ENCODE measurements at regions not wholly inside any gene's neighbourhood (a gene's known extent, or its start where the extent isn't known, plus 50 kb on each side); places are given as distances from the start of the nearest gene placed in this dataset.
"Not testable (repeated sequence)": the region's sequence is repeated elsewhere in the genome, so short reads cannot be mapped to it uniquely, and the experiment has no call there.

DNA sequence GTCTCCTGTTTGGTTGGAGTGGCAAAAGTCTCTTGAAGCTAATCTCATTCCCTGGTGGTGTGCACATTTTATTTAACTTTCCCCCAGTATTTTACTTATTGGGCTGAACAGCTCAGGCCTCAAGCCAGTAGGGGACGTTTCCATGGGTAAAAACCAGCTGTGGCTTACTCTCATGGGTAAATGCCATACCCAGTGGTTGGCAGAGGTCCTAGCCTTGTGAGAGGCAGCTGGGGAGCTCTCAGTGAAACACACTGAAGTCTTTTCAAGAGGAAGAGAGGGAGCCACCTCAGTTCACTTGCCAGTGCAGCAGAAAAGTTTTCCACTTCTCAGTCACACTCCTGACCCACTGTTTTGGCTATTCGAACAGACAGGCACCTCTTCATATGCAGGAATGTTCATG lies 1964.2 kb downstream of the ARAP2 start:
- H3K27me3 ChIP-seq (ENCODE audit: control insufficient read depth, insufficient read depth, low read length): no peaks in the 10 kb centered on the region
- no CpG with 5 or more reads among the region's 2 CpGs for WGBS (ENCODE audit: insufficient coverage, insufficient read length)
- H3K36me3 ChIP-seq (ENCODE audit: control insufficient read depth, insufficient read depth, low read length): no peaks in the 10 kb centered on the region
- no peaks in the 10 kb centered on the region for H3K9me3 ChIP-seq (ENCODE audit: control insufficient read depth, insufficient read depth, low read length)
- no peak overlapping the region for H3K4me3 ChIP-seq (ENCODE audit: low read length)
- H3K4me1 ChIP-seq (ENCODE audit: control insufficient read depth, insufficient read depth, low read length): no peaks in the 10 kb centered on the region
- DNase-seq (ENCODE audit: low read depth, low spot score): no peak
- no peak overlapping the region for H3K27ac ChIP-seq (ENCODE audit: low read length)

- H3K9me3 ChIP-seq (ENCODE audit: control insufficient read depth, insufficient read depth, low read length): no peaks in the 10 kb centered on the region
- no CpG with 5 or more reads among the region's 5 CpGs for WGBS (ENCODE audit: insufficient coverage, insufficient read length)
These were observed 1962.5 kb downstream of the ARAP2 start for GRCh38 chr4:34281826-34282225.

DNA sequence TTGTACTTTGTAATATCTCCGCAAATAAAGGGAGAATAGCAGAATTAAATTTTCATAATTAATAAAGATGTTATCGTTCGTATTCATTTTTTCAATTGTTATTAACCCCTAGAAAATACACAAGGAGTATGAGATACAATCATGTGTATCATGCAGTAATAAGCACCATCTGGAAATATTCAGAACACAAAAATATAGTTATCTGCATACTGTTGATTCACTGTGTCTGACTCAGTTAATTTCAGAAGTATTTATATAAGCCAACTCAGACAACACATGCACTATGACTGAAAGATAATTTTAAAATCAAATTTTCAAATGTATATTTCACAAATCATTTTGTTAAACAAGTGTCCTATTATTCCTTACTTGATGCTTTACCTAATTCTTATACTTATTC lies 1954.8 kb downstream of the ARAP2 start:
- Histone ChIP-seq H3K4me1 (ENCODE audit: control insufficient read depth, insufficient read depth, low read length) (no peaks in the 10 kb centered on the region), H3K27me3 (ENCODE audit: control insufficient read depth, insufficient read depth, low read length) (no peaks in the 10 kb centered on the region), H3K36me3 (ENCODE audit: control insufficient read depth, insufficient read depth, low read length) (no peaks in the 10 kb centered on the region), H3K27ac (ENCODE audit: low read length) (no peak overlapping the region), H3K9me3 (ENCODE audit: control insufficient read depth, insufficient read depth, low read length) (no peaks in the 10 kb centered on the region), H3K4me3 (ENCODE audit: low read length) (no peak overlapping the region)
- WGBS (ENCODE audit: insufficient coverage, insufficient read length): no CpG with 5 or more reads among the region's 3 CpGs
- no peak for DNase-seq (ENCODE audit: low read depth, low spot score)

More at GRCh38 chr4:34281826-34282225, 1962.5 kb downstream of the ARAP2 start:
- no peaks in the 10 kb centered on the region for H3K4me1 ChIP-seq (ENCODE audit: control insufficient read depth, insufficient read depth, low read length)
- no peaks in the 10 kb centered on the region for H3K27me3 ChIP-seq (ENCODE audit: control insufficient read depth, insufficient read depth, low read length)
- no peaks in the 10 kb centered on the region for H3K36me3 ChIP-seq (ENCODE audit: control insufficient read depth, insufficient read depth, low read length)
- H3K4me3 ChIP-seq (ENCODE audit: low read length): no peak overlapping the region
- no peak overlapping the region for H3K27ac ChIP-seq (ENCODE audit: low read length)
- DNase-seq (ENCODE audit: low read depth, low spot score): no peak

DNA sequence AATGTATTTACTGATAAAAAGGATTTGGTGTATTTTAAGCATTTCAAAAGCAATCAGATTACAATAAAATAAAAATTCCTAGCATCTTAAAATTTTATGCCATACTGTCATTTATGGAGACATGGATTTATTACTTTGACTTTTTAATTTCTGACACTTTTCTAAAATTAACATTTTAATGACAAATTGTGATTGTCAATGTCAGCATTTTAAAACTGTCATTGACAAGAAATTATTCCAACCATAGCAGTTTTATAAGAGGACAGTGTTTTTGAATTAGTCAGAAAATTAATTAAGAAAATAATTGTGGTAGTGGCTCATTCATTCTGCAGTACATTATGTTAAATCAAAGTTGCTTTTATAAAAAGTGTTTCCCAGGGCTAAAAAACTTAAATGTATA lies 1954.4 kb downstream of the ARAP2 start:
- H3K27me3 ChIP-seq (ENCODE audit: control insufficient read depth, insufficient read depth, low read length): no peaks in the 10 kb centered on the region
- H3K4me1 ChIP-seq (ENCODE audit: control insufficient read depth, insufficient read depth, low read length): no peaks in the 10 kb centered on the region
- H3K4me3 ChIP-seq (ENCODE audit: low read length): no peak overlapping the region
- H3K9me3 ChIP-seq (ENCODE audit: control insufficient read depth, insufficient read depth, low read length): no peaks in the 10 kb centered on the region
- no peak overlapping the region for H3K27ac ChIP-seq (ENCODE audit: low read length)
- H3K36me3 ChIP-seq (ENCODE audit: control insufficient read depth, insufficient read depth, low read length): no peaks in the 10 kb centered on the region
- no peak for DNase-seq (ENCODE audit: low read depth, low spot score)

- H3K4me1 ChIP-seq (ENCODE audit: control insufficient read depth, insufficient read depth, low read length): no peaks in the 10 kb centered on the region
- H3K27ac ChIP-seq (ENCODE audit: low read length): no peak overlapping the region
- no peaks in the 10 kb centered on the region for H3K9me3 ChIP-seq (ENCODE audit: control insufficient read depth, insufficient read depth, low read length)
- H3K27me3 ChIP-seq (ENCODE audit: control insufficient read depth, insufficient read depth, low read length): no peaks in the 10 kb centered on the region
- H3K36me3 ChIP-seq (ENCODE audit: control insufficient read depth, insufficient read depth, low read length): no peaks in the 10 kb centered on the region
- no peak for DNase-seq (ENCODE audit: low read depth, low spot score)
- no peak overlapping the region for H3K4me3 ChIP-seq (ENCODE audit: low read length)
These were observed 1950.9 kb downstream of the ARAP2 start for GRCh38 chr4:34293459-34293858.

GRCh38 chr4:34309383-34309906 lies 1934.9 kb downstream of the ARAP2 start:
- no peak for DNase-seq (ENCODE audit: low read depth, low spot score)
- Histone ChIP-seq H3K27ac (ENCODE audit: low read length) (no peak overlapping the region), H3K9me3 (ENCODE audit: control insufficient read depth, insufficient read depth, low read length) (no peaks in the 10 kb centered on the region), H3K4me1 (ENCODE audit: control insufficient read depth, insufficient read depth, low read length) (no peaks in the 10 kb centered on the region), H3K4me3 (ENCODE audit: low read length) (no peak overlapping the region), H3K36me3 (ENCODE audit: control insufficient read depth, insufficient read depth, low read length) (no peaks in the 10 kb centered on the region), H3K27me3 (ENCODE audit: control insufficient read depth, insufficient read depth, low read length) (no peaks in the 10 kb centered on the region)

GRCh38 chr4:34318773-34319172 lies 1925.5 kb downstream of the ARAP2 start:
- Histone ChIP-seq H3K36me3 (ENCODE audit: control insufficient read depth, insufficient read depth, low read length) (no peaks in the 10 kb centered on the region), H3K27ac (ENCODE audit: low read length) (no peak overlapping the region), H3K4me3 (ENCODE audit: low read length) (no peak overlapping the region), H3K9me3 (ENCODE audit: control insufficient read depth, insufficient read depth, low read length) (no peaks in the 10 kb centered on the region), H3K4me1 (ENCODE audit: control insufficient read depth, insufficient read depth, low read length) (no peaks in the 10 kb centered on the region), H3K27me3 (ENCODE audit: control insufficient read depth, insufficient read depth, low read length) (no peaks in the 10 kb centered on the region)
- no peak for DNase-seq (ENCODE audit: low read depth, low spot score)

DNA sequence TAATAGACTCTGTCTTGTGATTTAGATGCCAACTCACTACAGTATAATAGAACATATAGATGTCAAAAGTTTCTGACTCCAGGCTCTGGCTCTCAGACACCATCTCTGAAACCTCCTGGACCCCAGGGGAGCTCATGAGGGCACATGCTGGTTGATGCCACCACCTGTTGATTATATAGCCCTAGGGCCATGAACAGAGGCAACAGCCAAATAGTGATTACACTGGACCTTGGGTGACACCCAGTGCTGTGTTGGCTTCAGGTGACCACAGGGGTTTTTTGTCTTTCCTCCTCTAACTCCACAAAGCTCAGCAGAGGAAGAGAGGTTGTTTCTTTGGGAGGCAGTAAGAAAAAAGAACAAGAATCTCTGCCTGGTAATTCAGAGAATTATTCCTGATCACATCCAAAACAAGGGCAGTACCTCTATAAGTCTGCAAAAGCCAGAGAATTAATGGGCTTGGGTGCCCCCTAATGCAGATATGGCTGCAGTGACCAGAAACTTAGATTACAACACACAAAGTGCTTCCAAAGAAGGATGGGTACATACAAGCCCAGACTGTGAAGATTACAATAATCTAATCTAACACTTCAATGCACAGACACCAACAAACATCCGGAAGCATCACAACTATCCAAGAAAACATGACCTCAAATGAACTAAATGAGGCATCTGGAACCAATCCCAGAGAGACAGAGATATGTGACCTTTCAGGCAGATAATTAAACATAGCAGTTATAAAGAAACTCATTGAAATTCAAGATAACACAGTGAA lies 1920.6 kb downstream of the ARAP2 start:
- H3K4me1 ChIP-seq (ENCODE audit: control insufficient read depth, insufficient read depth, low read length): no peaks in the 10 kb centered on the region
- no peaks in the 10 kb centered on the region for H3K36me3 ChIP-seq (ENCODE audit: control insufficient read depth, insufficient read depth, low read length)
- WGBS (ENCODE audit: insufficient coverage, insufficient read length): no CpG with 5 or more reads among the region's 1 CpG
- no peak overlapping the region for H3K27ac ChIP-seq (ENCODE audit: low read length)
- DNase-seq (ENCODE audit: low read depth, low spot score): no peak
- no peaks in the 10 kb centered on the region for H3K27me3 ChIP-seq (ENCODE audit: control insufficient read depth, insufficient read depth, low read length)
- no peaks in the 10 kb centered on the region for H3K9me3 ChIP-seq (ENCODE audit: control insufficient read depth, insufficient read depth, low read length)
- H3K4me3 ChIP-seq (ENCODE audit: low read length): no peak overlapping the region

GRCh38 chr4:34328939-34329338 lies 1915.4 kb downstream of the ARAP2 start:
- Histone ChIP-seq H3K27me3 (ENCODE audit: control insufficient read depth, insufficient read depth, low read length) (no peaks in the 10 kb centered on the region), H3K4me1 (ENCODE audit: control insufficient read depth, insufficient read depth, low read length) (no peaks in the 10 kb centered on the region), H3K27ac (ENCODE audit: low read length) (no peak overlapping the region), H3K4me3 (ENCODE audit: low read length) (no peak overlapping the region), H3K36me3 (ENCODE audit: control insufficient read depth, insufficient read depth, low read length) (no peaks in the 10 kb centered on the region), H3K9me3 (ENCODE audit: control insufficient read depth, insufficient read depth, low read length) (no peaks in the 10 kb centered on the region)
- DNase-seq (ENCODE audit: low read depth, low spot score): no peak
- no CpG with 5 or more reads among the region's 1 CpG for WGBS (ENCODE audit: insufficient coverage, insufficient read length)

DNA sequence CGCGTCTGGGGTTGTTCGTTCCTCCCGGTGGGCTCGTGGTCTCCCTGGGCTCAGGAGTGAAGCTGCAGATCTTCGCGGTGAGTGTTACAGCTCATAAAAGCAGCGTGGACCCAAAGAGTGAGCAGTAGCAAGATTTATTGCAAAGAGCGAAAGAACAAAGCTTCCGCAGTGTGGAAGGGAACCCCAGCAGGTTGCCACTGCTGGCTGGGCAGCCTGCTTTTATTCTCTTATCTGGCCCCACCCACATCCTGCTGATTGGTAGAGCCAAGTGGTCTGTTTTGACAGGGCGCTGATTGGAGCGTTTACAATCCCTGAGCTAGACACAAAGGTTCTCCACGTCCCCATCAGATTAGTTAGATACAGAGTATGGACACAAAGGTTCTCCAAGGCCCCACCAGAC lies 1909.2 kb downstream of the ARAP2 start:
- not testable (repeated sequence) for H3K27ac ChIP-seq (ENCODE audit: low read length); H3K4me1 ChIP-seq (ENCODE audit: control insufficient read depth, insufficient read depth, low read length); DNase-seq (ENCODE audit: low read depth, low spot score); H3K27me3 ChIP-seq (ENCODE audit: control insufficient read depth, insufficient read depth, low read length); H3K4me3 ChIP-seq (ENCODE audit: low read length); H3K36me3 ChIP-seq (ENCODE audit: control insufficient read depth, insufficient read depth, low read length); H3K9me3 ChIP-seq (ENCODE audit: control insufficient read depth, insufficient read depth, low read length)
- WGBS (ENCODE audit: insufficient coverage, insufficient read length): no CpG with 5 or more reads among the region's 13 CpGs

- H3K36me3 ChIP-seq (ENCODE audit: control insufficient read depth, insufficient read depth, low read length); DNase-seq (ENCODE audit: low read depth, low spot score): not testable (repeated sequence)
- no CpG with 5 or more reads among the region's 22 CpGs for WGBS (ENCODE audit: insufficient coverage, insufficient read length)
These were observed 1908.8 kb downstream of the ARAP2 start for GRCh38 chr4:34335556-34335955.

More at GRCh38 chr4:34335556-34335955, 1908.8 kb downstream of the ARAP2 start:
- H3K27me3 ChIP-seq (ENCODE audit: control insufficient read depth, insufficient read depth, low read length); H3K4me1 ChIP-seq (ENCODE audit: control insufficient read depth, insufficient read depth, low read length); H3K27ac ChIP-seq (ENCODE audit: low read length); H3K4me3 ChIP-seq (ENCODE audit: low read length); H3K9me3 ChIP-seq (ENCODE audit: control insufficient read depth, insufficient read depth, low read length): not testable (repeated sequence)

Measured in iPS DF 6.9 (cell line).